Gastroesophageal sphincter (tissue), 4 donors: ENCODE measurements at regions not wholly inside any gene's neighbourhood (a gene's known extent, or its start where the extent isn't known, plus 50 kb on each side); places are given as distances from the start of the nearest gene placed in this dataset.

Experiments used
- ATAC-seq: fragments of 150-250 bp; one replicate; pipeline ENCODE4 v1.9.1; 2016; ENCODE audit warnings: mild to moderate bottlenecking, moderate library complexity
- H3K27ac ChIP-seq, 4 donors: fragments of 200-600 bp; sonication (generic) in 3 of 4; 1 replicate in 3 of 4; 2 replicates in 1 of 4; pipeline ENCODE4 v1.5.1; 2016 to 2019
- H3K27me3 ChIP-seq: fragments of 200-600 bp; sonication (generic); one replicate; pipeline ENCODE4 v1.5.1; 2019
- H3K36me3 ChIP-seq, 2 donors: fragments of 200-600 bp; sonication (generic); one replicate each; pipeline ENCODE4 v1.5.1; 2019; ENCODE audit warnings: control low read depth in 1 of 2
- H3K4me1 ChIP-seq, 3 donors: fragments of 200-600 bp; sonication (generic); 1 replicate in 2 of 3; 2 replicates in 1 of 3; pipeline ENCODE4 v1.5.1; 2016 to 2019; ENCODE audit warnings: control low read depth in 2 of 3
- H3K4me3 ChIP-seq, 2 donors: fragments of 200-600 bp; sonication (generic); one replicate each; pipeline ENCODE4 v1.5.1; 2019; ENCODE audit warnings: mild to moderate bottlenecking in 1 of 2, moderate library complexity in 1 of 2
- H3K9me3 ChIP-seq, 3 donors: fragments of 200-600 bp; sonication (generic); one replicate each; pipeline ENCODE4 v1.5.1; 2017 to 2019; ENCODE audit warnings: control low read depth in 2 of 3
- CTCF ChIP-seq, 4 experiments: fragments of 200-600 bp in 2 of 4; fragments of 450-650 bp in 2 of 4; sonication (generic) in 1 of 4; IDR thresholded peaks; one replicate each; pipeline ENCODE4 v1.5.1; 2017 to 2019; ENCODE audit warnings: antibody characterized with exemption in 4 of 4, mild to moderate bottlenecking in 2 of 4, moderate library complexity in 2 of 4
- EP300 ChIP-seq: sonication (generic); formaldehyde crosslinking; IDR thresholded peaks from one replicate; pipeline ENCODE4 v1.6.1; 2017; ENCODE audit warnings: antibody characterized with exemption, mild to moderate bottlenecking
- POLR2A ChIP-seq, 2 donors: fragments of 450-650 bp; IDR thresholded peaks; one replicate each; pipeline ENCODE4 v1.6.1; 2017; ENCODE audit warnings: antibody characterized with exemption in 2 of 2, mild to moderate bottlenecking in 2 of 2, moderate library complexity in 1 of 2
- POLR2AphosphoS5 ChIP-seq: sonication (generic); formaldehyde crosslinking; IDR thresholded peaks from one replicate; pipeline ENCODE4 v1.6.1; 2017; ENCODE audit warnings: antibody characterized with exemption
- WGBS, 2 donors: methylation state at CpG; one replicate each; pipeline ENCODE4 v1.1.5; 2018; ENCODE audit warnings: low coverage in 1 of 2; 5-methylcytosine and 5-hydroxymethylcytosine counted together

- no peak for ATAC-seq
- Histone ChIP-seq H3K36me3 (no peaks in the 10 kb centered on the region), H3K4me1 (no peaks in the 10 kb centered on the region), H3K27me3 (no peaks in the 10 kb centered on the region), H3K4me3 (no peak overlapping the region), H3K27ac (no peak overlapping the region), H3K9me3 (no peaks in the 10 kb centered on the region)
- 86 to 87% methylated on average over 1 to 2 of the region's 2 CpGs for WGBS, 2 donors
- TF ChIP-seq POLR2A (IDR thresholded peaks at IDR 0.05), result no peak
- no peak for TF ChIP-seq CTCF (IDR thresholded peaks at IDR 0.05)
- TF ChIP-seq POLR2AphosphoS5, result no peak
- TF ChIP-seq EP300, result no peak
Observed at GRCh38 chr9:88326936-88327335, 61.3 kb upstream of the SPIN1 start.

- TF ChIP-seq CTCF (IDR thresholded peaks at IDR 0.05) (no peak), POLR2AphosphoS5 (no peak), POLR2A (IDR thresholded peaks at IDR 0.05) (no peak), EP300 (no peak)
- Histone ChIP-seq H3K36me3 (no peaks in the 10 kb centered on the region), H3K4me1 (no peaks in the 10 kb centered on the region), H3K27me3 (no peaks in the 10 kb centered on the region), H3K4me3 (no peak overlapping the region), H3K27ac (no peak overlapping the region), H3K9me3 (no peaks in the 10 kb centered on the region)
- no peak for ATAC-seq
- 73 to 80% methylated on average over 1 to 5 of the region's 9 CpGs for WGBS, 2 donors
Observed at GRCh38 chr9:88326015-88326414, 62.2 kb upstream of the SPIN1 start.

GRCh38 chr9:88322906-88323566 lies 65.2 kb upstream of the SPIN1 start:
- H3K27ac ChIP-seq, result no peak overlapping the region
- no peaks in the 10 kb centered on the region for H3K9me3 ChIP-seq
- H3K4me3 ChIP-seq, result no peak overlapping the region
- no peaks in the 10 kb centered on the region for H3K36me3 ChIP-seq
- 72 to 100% methylated on average over 1 to 4 of the region's 4 CpGs for whole genome bisulfite sequencing, 2 donors
- TF ChIP-seq CTCF (IDR thresholded peaks at IDR 0.05) (no peak), POLR2A (IDR thresholded peaks at IDR 0.05) (no peak), POLR2AphosphoS5 (no peak), EP300 (no peak)
- H3K4me1 ChIP-seq, result no peaks in the 10 kb centered on the region
- no peak for ATAC-seq
- H3K27me3 ChIP-seq, result no peaks in the 10 kb centered on the region

- TF ChIP-seq CTCF (IDR thresholded peaks at IDR 0.05) (no peak), POLR2A (IDR thresholded peaks at IDR 0.05) (no peak), POLR2AphosphoS5 (no peak), EP300 (no peak)
- no peaks in the 10 kb centered on the region for H3K4me1 ChIP-seq
- no peaks in the 10 kb centered on the region for H3K36me3 ChIP-seq
- 71 to 92% methylated on average over 3 of the region's 4 CpGs for WGBS, 2 donors
- H3K9me3 ChIP-seq, result no peaks in the 10 kb centered on the region
- no peak overlapping the region for H3K27ac ChIP-seq
- no peak overlapping the region for H3K4me3 ChIP-seq
- ATAC-seq, result no peak
- H3K27me3 ChIP-seq, result no peaks in the 10 kb centered on the region
Observed at GRCh38 chr9:88321764-88322163, 66.5 kb upstream of the SPIN1 start.

DNA sequence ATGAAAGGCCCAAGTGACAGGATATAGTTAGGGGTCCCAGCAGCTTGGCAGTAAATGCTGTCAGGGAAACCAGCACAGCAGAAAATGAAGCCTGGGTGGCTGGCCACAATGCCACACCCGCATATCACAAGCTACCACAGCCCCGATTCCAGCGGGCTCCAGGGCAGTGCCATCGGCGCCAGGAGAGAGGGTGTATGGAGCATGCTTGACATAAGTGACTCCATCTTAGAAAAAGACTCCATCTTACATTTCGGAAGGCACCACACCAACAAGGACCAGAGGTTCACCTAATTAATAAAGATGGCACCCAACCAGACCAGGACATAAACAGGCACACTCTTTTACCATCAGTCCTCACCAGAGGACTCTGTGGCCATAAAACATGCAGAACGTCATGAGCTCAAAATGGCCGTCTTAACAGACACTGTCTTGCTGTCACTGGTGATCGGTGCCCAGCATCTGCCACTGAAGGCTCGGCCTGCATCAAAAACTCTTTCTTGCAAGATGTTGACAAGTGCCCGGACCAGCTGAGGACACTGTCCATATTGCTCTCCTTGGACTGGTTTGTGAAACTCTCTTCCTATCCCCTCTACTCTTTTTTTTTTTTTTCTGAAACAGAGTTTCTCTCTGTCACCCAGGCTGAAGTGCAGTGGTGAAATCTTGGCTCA lies 67.4 kb upstream of the SPIN1 start:
- Histone ChIP-seq H3K27ac (no peak overlapping the region), H3K27me3 (no peaks in the 10 kb centered on the region), H3K4me1 (no peaks in the 10 kb centered on the region), H3K4me3 (no peak overlapping the region), H3K9me3 (no peaks in the 10 kb centered on the region), H3K36me3 (no peaks in the 10 kb centered on the region)
- no peak for ATAC-seq
- no peak for TF ChIP-seq POLR2AphosphoS5
- TF ChIP-seq POLR2A (IDR thresholded peaks at IDR 0.05), result no peak
- no peak for TF ChIP-seq EP300
- TF ChIP-seq CTCF (IDR thresholded peaks at IDR 0.05), result no peak
- 94 to 97% methylated on average over 6 to 11 of the region's 11 CpGs for WGBS, 2 donors
